DMS114 treated with DMSO at 0.1 percent for 48 hours (cell line): ENCODE measurements at regions not wholly inside any gene's neighbourhood (a gene's known extent, or its start where the extent isn't known, plus 50 kb on each side); places are given as distances from the start of the nearest gene placed in this dataset.
"Not testable (repeated sequence)": the region's sequence is repeated elsewhere in the genome, so short reads cannot be mapped to it uniquely, and the experiment has no call there.

Experiments used
- DNase-seq: peaks from one replicate; lab custom pipeline; 2025; ENCODE audit not compliant: unreplicated experiment; lab: John Stamatoyannopoulos, UW

- DNase-seq: not testable (repeated sequence)
Measured at GRCh38 chr1:121097867-121098215, 86.3 kb downstream of the FAM72B start.

DNA sequence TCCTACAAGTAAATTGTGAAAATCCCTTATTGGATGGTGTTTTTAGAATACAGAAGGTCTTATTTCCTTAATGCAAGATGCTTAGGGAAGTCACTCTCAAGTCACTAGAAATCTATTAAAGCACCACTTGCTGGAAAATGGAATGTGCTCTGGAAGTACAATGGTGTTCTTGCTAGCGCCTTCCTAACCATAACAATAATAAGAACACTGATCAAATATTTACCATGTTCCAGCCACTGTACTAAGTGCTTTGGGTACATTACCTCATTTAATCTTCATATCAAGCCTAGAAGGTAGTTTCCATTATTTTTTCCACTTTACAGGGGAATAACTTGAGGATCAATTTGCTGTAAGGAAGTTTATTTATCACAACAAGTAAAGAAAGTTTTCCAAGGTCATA is 75.1 kb downstream of the FAM72B start:
- DNase-seq: not testable (repeated sequence)

GRCh38 chr1:121116522-121117297 is 67.4 kb downstream of the FAM72B start:
- DNase-seq: not testable (repeated sequence)

DNA sequence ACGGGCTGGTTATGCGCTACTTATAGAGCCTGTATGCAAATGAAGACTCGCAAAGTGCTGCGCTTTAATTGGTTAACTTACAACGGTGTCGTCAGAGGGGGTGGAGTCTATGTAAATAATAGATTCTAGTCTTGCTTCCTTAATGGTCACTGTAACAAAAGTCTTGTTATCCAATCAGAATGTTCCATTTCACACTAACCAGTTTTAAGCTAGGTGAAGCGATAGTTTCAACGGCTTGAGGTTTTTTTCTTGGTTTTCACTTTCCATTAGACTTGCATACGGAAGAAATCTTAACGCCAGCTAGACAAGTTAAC is 66.9 kb downstream of the FAM72B start:
- DNase-seq: not testable (repeated sequence)

DNA sequence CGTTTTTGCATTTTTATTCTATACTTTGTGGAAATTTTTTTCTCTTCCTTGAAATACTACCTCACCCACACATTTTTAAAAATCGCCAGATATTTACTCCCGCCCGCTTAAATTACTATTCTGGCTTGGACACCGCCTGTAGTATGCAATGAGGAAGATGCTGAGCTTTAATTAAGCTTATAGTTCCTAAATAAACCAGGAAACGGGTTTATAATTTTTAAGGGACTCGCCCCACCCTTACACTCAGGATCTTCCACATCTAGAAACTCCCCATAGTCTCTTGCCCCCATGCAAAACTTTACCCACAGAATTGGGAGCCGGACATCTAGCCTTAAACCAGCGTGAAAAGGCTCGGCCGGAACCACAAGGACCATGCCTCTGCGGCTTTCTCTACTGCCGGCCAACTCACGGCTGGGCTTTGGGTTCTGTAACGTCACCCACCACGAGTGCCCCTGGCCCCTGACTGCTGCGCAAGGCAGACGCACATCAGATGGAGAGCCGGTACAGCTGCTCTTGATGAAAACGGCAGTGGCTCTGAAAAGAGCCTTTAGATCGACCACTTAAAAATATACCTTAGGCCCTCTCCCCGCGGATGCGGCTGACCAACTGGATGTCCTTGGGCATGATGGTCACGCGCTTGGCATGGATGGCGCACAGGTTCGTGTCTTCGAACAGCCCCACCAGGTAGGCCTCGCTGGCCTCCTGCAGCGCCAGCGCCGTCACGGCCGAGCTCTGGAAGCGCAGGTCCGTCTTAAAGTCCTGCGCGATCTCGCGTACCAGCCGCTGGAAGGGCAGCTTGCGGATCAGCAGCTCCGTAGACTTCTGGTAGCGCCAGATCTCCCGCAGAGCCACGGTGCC is 66.3 kb downstream of the FAM72B start:
- DNase-seq: not testable (repeated sequence)
